RWPE2 (cell line): ENCODE measurements at regions not wholly inside any gene's neighbourhood (a gene's known extent, or its start where the extent isn't known, plus 50 kb on each side); places are given as distances from the start of the nearest gene placed in this dataset.

Experiments
- ATAC-seq: fragments of 200-7000 bp; cut with Tn5 transposase; 3 replicates; pipeline ENCODE4 v1.9.1; 2021; ENCODE audit warnings: low read depth
- DNase-seq: peaks from one replicate; pipeline ENCODE4 v3.0.0-alpha.2; 2020; ENCODE audit warnings: low spot score
- H3K27ac ChIP-seq: fragments of 450-650 bp; 2 replicates; pipeline ENCODE4 v1.5.1; 2017; ENCODE audit warnings: mild to moderate bottlenecking; ENCODE audit not compliant: poor library complexity, severe bottlenecking
- H3K27me3 ChIP-seq: fragments of 250-450 bp; sonication (Bioruptor Pico); 2 replicates; pipeline ENCODE4 v1.5.1; 2021; ENCODE audit warnings: mild to moderate bottlenecking, moderate library complexity; ENCODE audit not compliant: insufficient read depth, poor library complexity, severe bottlenecking
- H3K36me3 ChIP-seq: fragments of 250-450 bp; sonication (Bioruptor Pico); 2 replicates; pipeline ENCODE4 v1.5.1; 2020; ENCODE audit warnings: low read depth, mild to moderate bottlenecking, moderate library complexity
- H3K4me1 ChIP-seq: fragments of 250-450 bp; sonication (Bioruptor Pico); 2 replicates; pipeline ENCODE4 v1.5.1; 2021; ENCODE audit warnings: mild to moderate bottlenecking, moderate library complexity; ENCODE audit not compliant: insufficient read depth, poor library complexity, severe bottlenecking
- H3K4me3 ChIP-seq: fragments of 250-450 bp; sonication (Bioruptor Pico); 2 replicates; pipeline ENCODE4 v1.5.1; 2021; ENCODE audit warnings: mild to moderate bottlenecking, moderate library complexity; ENCODE audit not compliant: severe bottlenecking
- H3K9me3 ChIP-seq: fragments of 250-450 bp; sonication (Bioruptor Pico); 2 replicates; pipeline ENCODE4 v1.5.1; 2021; ENCODE audit warnings: mild to moderate bottlenecking, moderate library complexity; ENCODE audit not compliant: severe bottlenecking
- TF ChIP-seq, protein P1 (sequence below): fragments of 450-650 bp; IDR thresholded peaks from one replicate; pipeline ENCODE4 v1.5.1; 2017; ENCODE audit warnings: mild to moderate bottlenecking, moderate library complexity; ENCODE audit not compliant: poor library complexity, severe bottlenecking

DNA sequence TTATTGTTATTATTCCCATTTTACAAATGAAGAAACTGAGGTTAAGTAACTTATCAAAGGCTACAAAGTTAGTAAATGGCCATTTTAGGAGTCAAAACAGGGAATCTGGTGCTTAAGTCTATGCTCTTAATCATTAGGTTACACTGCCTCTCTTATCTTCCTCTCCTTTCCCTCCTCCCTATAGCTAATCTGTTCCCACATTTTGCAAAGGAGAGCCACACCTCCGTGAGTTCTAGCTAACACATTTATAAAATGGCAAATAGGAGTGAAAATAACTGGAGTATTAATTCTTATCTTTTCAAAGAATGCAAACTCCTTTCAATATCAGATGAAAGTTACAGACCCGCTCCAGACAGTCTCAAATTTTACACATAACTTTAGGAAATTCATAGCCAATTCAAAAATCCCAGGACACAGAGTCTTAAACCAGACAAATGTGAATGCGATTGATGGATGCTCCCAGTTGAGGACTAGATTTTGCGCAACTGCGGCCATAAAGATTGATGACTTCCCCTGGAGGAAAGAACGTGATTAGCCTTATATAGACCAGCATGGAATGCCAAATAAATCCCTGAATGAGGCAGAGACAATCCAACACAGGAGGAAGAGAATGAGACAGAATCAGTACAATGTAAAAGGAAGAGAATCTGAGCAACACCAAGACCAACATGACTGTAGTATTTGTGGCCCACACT lies 225.0 kb upstream of the ARID2 start:
- TF ChIP-seq, protein P1, sequence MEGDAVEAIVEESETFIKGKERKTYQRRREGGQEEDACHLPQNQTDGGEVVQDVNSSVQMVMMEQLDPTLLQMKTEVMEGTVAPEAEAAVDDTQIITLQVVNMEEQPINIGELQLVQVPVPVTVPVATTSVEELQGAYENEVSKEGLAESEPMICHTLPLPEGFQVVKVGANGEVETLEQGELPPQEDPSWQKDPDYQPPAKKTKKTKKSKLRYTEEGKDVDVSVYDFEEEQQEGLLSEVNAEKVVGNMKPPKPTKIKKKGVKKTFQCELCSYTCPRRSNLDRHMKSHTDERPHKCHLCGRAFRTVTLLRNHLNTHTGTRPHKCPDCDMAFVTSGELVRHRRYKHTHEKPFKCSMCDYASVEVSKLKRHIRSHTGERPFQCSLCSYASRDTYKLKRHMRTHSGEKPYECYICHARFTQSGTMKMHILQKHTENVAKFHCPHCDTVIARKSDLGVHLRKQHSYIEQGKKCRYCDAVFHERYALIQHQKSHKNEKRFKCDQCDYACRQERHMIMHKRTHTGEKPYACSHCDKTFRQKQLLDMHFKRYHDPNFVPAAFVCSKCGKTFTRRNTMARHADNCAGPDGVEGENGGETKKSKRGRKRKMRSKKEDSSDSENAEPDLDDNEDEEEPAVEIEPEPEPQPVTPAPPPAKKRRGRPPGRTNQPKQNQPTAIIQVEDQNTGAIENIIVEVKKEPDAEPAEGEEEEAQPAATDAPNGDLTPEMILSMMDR: no peak
- H3K9me3 ChIP-seq: no peaks in the 10 kb centered on the region
- H3K36me3 ChIP-seq: no peaks in the 10 kb centered on the region
- no peak overlapping the region for H3K4me3 ChIP-seq
- H3K27ac ChIP-seq: no peak overlapping the region
- H3K4me1 ChIP-seq: no peaks in the 10 kb centered on the region
- no peak for ATAC-seq
- no peak for DNase-seq
- H3K27me3 ChIP-seq: no peaks in the 10 kb centered on the region

DNA sequence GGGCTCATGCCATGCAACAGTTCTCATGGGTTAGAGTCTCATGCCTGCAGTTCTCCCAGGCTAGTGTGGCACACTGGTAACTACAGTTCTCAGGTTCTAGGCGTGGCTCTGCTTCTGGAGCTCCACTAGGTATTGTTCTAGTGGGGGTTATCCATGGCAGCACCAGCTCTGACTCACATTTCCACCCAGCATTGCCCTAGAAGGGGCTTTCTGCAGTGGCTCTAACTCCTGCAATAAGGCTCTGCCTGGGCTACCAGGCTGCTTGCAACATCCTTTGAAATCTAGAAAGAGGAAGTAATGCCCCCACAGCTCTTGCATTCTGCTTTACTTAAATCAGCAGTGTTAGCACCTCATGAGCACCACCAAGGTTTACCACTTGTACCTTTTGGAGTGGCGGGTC lies 220.3 kb upstream of the ARID2 start:
- H3K9me3 ChIP-seq: no peaks in the 10 kb centered on the region
- TF ChIP-seq, protein P1: no peak
- DNase-seq (no peak), ATAC-seq (peak; percentile 52; the same call in 2 of the 3 replicates)
- no peaks in the 10 kb centered on the region for H3K4me1 ChIP-seq
- no peaks in the 10 kb centered on the region for H3K27me3 ChIP-seq
- H3K4me3 ChIP-seq: no peak overlapping the region
- H3K36me3 ChIP-seq: no peaks in the 10 kb centered on the region
- H3K27ac ChIP-seq: no peak overlapping the region

DNA sequence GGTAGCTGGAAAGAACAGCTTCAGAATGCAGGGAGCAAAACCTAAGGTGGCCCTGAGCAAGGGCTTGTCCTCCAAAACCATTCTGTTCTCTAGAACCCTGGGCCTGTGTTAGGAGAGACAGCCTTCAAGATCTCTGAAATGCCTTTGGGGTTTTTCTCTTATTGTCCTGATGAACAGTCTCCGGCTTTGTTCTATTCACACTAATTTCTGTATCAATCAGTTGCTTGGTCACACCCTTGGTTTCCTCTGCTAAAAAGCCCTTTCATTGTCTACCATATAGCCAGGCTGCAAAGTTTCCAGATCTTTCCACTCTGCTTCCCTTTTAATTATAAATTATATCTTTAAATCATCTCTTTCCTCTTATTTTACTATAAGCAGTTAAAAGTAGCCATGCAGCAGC lies 219.9 kb upstream of the ARID2 start:
- Histone ChIP-seq H3K36me3 (no peaks in the 10 kb centered on the region), H3K4me1 (no peaks in the 10 kb centered on the region), H3K9me3 (no peaks in the 10 kb centered on the region), H3K27me3 (no peaks in the 10 kb centered on the region), H3K4me3 (no peak overlapping the region), H3K27ac (no peak overlapping the region)
- no peak for DNase-seq
- TF ChIP-seq, protein P1: no peak
- ATAC-seq: no peak

DNA sequence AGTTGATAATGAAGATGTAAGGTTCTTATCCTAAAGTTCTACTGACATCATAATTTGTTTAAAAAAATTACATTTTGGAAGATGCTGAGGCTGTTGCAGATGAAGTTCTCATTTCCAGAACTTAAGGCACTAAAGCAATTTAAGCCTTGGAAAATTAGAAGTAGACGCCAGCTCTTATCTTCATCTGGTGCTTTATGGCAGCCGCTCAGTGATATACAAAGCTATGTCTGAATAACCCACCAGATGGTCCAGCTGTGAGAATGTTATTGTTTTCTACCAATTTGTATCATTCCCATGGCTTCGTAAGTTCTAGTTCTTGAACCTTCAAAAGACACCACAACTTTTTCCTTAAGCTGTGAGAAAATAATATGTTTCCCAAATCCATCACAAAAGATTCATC lies 212.1 kb upstream of the ARID2 start:
- no peaks in the 10 kb centered on the region for H3K9me3 ChIP-seq
- DNase-seq (no peak), ATAC-seq (no peak)
- H3K4me1 ChIP-seq: no peaks in the 10 kb centered on the region
- TF ChIP-seq, protein P1: no peak
- H3K27me3 ChIP-seq: no peaks in the 10 kb centered on the region
- H3K4me3 ChIP-seq: no peak overlapping the region
- H3K27ac ChIP-seq: no peak overlapping the region
- no peaks in the 10 kb centered on the region for H3K36me3 ChIP-seq
